ENCODE measurements at regions not wholly inside any gene's neighbourhood (a gene's known extent, or its start where the extent isn't known, plus 50 kb on each side); places are given as distances from the start of the nearest gene placed in this dataset.

GRCh38 chr6:156068881-156069280 lies 613.2 kb upstream of the NOX3 start:
- no peak for TF ChIP-seq POLR2A (IDR thresholded peaks at IDR 0.05)
- TF ChIP-seq, protein P1, sequence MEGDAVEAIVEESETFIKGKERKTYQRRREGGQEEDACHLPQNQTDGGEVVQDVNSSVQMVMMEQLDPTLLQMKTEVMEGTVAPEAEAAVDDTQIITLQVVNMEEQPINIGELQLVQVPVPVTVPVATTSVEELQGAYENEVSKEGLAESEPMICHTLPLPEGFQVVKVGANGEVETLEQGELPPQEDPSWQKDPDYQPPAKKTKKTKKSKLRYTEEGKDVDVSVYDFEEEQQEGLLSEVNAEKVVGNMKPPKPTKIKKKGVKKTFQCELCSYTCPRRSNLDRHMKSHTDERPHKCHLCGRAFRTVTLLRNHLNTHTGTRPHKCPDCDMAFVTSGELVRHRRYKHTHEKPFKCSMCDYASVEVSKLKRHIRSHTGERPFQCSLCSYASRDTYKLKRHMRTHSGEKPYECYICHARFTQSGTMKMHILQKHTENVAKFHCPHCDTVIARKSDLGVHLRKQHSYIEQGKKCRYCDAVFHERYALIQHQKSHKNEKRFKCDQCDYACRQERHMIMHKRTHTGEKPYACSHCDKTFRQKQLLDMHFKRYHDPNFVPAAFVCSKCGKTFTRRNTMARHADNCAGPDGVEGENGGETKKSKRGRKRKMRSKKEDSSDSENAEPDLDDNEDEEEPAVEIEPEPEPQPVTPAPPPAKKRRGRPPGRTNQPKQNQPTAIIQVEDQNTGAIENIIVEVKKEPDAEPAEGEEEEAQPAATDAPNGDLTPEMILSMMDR (IDR thresholded peaks at IDR 0.05), result no peak
